K562 (cell line): ENCODE measurements at regions not wholly inside any gene's neighbourhood (a gene's known extent, or its start where the extent isn't known, plus 50 kb on each side); places are given as distances from the start of the nearest gene placed in this dataset.

ENCODE experiments used
- HDAC6 ChIP-seq: IDR thresholded peaks from 2 replicates; pipeline ENCODE4 v1.6.1; 2012; ENCODE audit warnings: low read depth, mild to moderate bottlenecking, control low read depth, inconsistent platforms, low read length, moderate library complexity
- PURB ChIP-seq: sonication (generic); formaldehyde crosslinking; IDR thresholded peaks from 2 replicates; pipeline ENCODE4 v1.9.0; 2021; ENCODE audit warnings: low read depth, mild to moderate bottlenecking, missing genetic modification reagents
- RFX7 ChIP-seq: fragments of 250-450 bp; sonication (Bioruptor Pico); IDR thresholded peaks from 2 replicates; pipeline ENCODE4 v1.5.1; 2021; ENCODE audit warnings: mild to moderate bottlenecking
- TF ChIP-seq, protein P1 (sequence below): fragments of 250-450 bp; sonication (Bioruptor Pico); IDR thresholded peaks from 2 replicates; pipeline ENCODE4 v1.4.0; 2020
- TF ChIP-seq, protein P2 (sequence below): fragments of 450-650 bp; IDR thresholded peaks from 2 replicates; pipeline ENCODE4 v1.6.1; 2016; ENCODE audit warnings: mild to moderate bottlenecking, moderate library complexity
- TF ChIP-seq, protein P3 (sequence below): sonication (generic); formaldehyde crosslinking; IDR thresholded peaks from 2 replicates; pipeline ENCODE4 v1.8.1; 2022; ENCODE audit warnings: missing genetic modification reagents
- TF ChIP-seq, protein P4 (sequence below): sonication (generic); IDR thresholded peaks from 2 replicates; pipeline ENCODE4 v1.6.1; 2016

DNA sequence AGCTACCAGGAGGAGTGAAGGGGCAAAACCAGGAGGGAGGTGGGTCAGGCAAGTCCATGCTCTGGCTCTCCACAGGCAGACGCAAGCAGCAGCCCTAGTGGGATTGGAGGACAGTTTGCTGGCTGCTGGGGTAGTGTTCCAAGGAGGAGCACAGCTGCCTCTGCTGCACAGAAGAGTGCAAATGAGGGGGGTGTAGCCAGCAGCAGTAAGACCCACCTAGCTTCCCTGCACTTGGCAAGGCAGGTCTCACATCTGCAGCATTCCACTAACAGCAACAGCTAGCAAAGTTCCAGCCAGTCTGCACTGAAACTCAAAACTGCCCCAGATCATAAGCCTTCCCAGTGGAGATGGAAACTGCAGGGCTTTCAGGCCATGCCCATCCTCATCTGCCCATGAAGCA lies 405.0 kb downstream of the UTRN start (continued):
- TF ChIP-seq, protein P1, sequence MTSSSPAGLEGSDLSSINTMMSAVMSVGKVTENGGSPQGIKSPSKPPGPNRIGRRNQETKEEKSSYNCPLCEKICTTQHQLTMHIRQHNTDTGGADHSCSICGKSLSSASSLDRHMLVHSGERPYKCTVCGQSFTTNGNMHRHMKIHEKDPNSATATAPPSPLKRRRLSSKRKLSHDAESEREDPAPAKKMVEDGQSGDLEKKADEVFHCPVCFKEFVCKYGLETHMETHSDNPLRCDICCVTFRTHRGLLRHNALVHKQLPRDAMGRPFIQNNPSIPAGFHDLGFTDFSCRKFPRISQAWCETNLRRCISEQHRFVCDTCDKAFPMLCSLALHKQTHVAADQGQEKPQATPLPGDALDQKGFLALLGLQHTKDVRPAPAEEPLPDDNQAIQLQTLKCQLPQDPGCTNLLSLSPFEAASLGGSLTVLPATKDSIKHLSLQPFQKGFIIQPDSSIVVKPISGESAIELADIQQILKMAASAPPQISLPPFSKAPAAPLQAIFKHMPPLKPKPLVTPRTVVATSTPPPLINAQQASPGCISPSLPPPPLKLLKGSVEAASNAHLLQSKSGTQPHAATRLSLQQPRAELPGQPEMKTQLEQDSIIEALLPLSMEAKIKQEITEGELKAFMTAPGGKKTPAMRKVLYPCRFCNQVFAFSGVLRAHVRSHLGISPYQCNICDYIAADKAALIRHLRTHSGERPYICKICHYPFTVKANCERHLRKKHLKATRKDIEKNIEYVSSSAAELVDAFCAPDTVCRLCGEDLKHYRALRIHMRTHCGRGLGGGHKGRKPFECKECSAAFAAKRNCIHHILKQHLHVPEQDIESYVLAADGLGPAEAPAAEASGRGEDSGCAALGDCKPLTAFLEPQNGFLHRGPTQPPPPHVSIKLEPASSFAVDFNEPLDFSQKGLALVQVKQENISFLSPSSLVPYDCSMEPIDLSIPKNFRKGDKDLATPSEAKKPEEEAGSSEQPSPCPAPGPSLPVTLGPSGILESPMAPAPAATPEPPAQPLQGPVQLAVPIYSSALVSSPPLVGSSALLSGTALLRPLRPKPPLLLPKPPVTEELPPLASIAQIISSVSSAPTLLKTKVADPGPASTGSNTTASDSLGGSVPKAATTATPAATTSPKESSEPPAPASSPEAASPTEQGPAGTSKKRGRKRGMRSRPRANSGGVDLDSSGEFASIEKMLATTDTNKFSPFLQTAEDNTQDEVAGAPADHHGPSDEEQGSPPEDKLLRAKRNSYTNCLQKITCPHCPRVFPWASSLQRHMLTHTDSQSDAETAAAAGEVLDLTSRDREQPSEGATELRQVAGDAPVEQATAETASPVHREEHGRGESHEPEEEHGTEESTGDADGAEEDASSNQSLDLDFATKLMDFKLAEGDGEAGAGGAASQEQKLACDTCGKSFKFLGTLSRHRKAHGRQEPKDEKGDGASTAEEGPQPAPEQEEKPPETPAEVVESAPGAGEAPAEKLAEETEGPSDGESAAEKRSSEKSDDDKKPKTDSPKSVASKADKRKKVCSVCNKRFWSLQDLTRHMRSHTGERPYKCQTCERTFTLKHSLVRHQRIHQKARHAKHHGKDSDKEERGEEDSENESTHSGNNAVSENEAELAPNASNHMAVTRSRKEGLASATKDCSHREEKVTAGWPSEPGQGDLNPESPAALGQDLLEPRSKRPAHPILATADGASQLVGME = no peak
- TF ChIP-seq, protein P2, sequence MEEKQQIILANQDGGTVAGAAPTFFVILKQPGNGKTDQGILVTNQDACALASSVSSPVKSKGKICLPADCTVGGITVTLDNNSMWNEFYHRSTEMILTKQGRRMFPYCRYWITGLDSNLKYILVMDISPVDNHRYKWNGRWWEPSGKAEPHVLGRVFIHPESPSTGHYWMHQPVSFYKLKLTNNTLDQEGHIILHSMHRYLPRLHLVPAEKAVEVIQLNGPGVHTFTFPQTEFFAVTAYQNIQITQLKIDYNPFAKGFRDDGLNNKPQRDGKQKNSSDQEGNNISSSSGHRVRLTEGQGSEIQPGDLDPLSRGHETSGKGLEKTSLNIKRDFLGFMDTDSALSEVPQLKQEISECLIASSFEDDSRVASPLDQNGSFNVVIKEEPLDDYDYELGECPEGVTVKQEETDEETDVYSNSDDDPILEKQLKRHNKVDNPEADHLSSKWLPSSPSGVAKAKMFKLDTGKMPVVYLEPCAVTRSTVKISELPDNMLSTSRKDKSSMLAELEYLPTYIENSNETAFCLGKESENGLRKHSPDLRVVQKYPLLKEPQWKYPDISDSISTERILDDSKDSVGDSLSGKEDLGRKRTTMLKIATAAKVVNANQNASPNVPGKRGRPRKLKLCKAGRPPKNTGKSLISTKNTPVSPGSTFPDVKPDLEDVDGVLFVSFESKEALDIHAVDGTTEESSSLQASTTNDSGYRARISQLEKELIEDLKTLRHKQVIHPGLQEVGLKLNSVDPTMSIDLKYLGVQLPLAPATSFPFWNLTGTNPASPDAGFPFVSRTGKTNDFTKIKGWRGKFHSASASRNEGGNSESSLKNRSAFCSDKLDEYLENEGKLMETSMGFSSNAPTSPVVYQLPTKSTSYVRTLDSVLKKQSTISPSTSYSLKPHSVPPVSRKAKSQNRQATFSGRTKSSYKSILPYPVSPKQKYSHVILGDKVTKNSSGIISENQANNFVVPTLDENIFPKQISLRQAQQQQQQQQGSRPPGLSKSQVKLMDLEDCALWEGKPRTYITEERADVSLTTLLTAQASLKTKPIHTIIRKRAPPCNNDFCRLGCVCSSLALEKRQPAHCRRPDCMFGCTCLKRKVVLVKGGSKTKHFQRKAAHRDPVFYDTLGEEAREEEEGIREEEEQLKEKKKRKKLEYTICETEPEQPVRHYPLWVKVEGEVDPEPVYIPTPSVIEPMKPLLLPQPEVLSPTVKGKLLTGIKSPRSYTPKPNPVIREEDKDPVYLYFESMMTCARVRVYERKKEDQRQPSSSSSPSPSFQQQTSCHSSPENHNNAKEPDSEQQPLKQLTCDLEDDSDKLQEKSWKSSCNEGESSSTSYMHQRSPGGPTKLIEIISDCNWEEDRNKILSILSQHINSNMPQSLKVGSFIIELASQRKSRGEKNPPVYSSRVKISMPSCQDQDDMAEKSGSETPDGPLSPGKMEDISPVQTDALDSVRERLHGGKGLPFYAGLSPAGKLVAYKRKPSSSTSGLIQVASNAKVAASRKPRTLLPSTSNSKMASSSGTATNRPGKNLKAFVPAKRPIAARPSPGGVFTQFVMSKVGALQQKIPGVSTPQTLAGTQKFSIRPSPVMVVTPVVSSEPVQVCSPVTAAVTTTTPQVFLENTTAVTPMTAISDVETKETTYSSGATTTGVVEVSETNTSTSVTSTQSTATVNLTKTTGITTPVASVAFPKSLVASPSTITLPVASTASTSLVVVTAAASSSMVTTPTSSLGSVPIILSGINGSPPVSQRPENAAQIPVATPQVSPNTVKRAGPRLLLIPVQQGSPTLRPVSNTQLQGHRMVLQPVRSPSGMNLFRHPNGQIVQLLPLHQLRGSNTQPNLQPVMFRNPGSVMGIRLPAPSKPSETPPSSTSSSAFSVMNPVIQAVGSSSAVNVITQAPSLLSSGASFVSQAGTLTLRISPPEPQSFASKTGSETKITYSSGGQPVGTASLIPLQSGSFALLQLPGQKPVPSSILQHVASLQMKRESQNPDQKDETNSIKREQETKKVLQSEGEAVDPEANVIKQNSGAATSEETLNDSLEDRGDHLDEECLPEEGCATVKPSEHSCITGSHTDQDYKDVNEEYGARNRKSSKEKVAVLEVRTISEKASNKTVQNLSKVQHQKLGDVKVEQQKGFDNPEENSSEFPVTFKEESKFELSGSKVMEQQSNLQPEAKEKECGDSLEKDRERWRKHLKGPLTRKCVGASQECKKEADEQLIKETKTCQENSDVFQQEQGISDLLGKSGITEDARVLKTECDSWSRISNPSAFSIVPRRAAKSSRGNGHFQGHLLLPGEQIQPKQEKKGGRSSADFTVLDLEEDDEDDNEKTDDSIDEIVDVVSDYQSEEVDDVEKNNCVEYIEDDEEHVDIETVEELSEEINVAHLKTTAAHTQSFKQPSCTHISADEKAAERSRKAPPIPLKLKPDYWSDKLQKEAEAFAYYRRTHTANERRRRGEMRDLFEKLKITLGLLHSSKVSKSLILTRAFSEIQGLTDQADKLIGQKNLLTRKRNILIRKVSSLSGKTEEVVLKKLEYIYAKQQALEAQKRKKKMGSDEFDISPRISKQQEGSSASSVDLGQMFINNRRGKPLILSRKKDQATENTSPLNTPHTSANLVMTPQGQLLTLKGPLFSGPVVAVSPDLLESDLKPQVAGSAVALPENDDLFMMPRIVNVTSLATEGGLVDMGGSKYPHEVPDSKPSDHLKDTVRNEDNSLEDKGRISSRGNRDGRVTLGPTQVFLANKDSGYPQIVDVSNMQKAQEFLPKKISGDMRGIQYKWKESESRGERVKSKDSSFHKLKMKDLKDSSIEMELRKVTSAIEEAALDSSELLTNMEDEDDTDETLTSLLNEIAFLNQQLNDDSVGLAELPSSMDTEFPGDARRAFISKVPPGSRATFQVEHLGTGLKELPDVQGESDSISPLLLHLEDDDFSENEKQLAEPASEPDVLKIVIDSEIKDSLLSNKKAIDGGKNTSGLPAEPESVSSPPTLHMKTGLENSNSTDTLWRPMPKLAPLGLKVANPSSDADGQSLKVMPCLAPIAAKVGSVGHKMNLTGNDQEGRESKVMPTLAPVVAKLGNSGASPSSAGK = no peak
- TF ChIP-seq, protein P3, sequence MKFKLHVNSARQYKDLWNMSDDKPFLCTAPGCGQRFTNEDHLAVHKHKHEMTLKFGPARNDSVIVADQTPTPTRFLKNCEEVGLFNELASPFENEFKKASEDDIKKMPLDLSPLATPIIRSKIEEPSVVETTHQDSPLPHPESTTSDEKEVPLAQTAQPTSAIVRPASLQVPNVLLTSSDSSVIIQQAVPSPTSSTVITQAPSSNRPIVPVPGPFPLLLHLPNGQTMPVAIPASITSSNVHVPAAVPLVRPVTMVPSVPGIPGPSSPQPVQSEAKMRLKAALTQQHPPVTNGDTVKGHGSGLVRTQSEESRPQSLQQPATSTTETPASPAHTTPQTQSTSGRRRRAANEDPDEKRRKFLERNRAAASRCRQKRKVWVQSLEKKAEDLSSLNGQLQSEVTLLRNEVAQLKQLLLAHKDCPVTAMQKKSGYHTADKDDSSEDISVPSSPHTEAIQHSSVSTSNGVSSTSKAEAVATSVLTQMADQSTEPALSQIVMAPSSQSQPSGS (CRISPR knock-in tag) = no peak
- TF ChIP-seq PURB (CRISPR knock-in tag) (no peak), RFX7 (no peak), HDAC6 (no peak)
- TF ChIP-seq, protein P4, sequence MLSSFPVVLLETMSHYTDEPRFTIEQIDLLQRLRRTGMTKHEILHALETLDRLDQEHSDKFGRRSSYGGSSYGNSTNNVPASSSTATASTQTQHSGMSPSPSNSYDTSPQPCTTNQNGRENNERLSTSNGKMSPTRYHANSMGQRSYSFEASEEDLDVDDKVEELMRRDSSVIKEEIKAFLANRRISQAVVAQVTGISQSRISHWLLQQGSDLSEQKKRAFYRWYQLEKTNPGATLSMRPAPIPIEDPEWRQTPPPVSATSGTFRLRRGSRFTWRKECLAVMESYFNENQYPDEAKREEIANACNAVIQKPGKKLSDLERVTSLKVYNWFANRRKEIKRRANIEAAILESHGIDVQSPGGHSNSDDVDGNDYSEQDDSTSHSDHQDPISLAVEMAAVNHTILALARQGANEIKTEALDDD = no peak
